SU-DHL-6 (cell line): ENCODE measurements at regions not wholly inside any gene's neighbourhood (a gene's known extent, or its start where the extent isn't known, plus 50 kb on each side); places are given as distances from the start of the nearest gene placed in this dataset.

Experiments
- CTCF ChIP-seq: fragments of 200-600 bp; sonication (generic); IDR thresholded peaks from one replicate; pipeline ENCODE4 v1.5.1; 2017; ENCODE audit warnings: antibody characterized with exemption, mild to moderate bottlenecking, low read length, moderate library complexity; ENCODE audit not compliant: insufficient read depth, poor library complexity, severe bottlenecking
- EZH2phosphoT487 ChIP-seq: fragments of 200-600 bp; sonication (generic), shearing (Covaris generic); conservative IDR thresholded peaks from 2 replicates; pipeline ENCODE4 v1.6.1; 2018; ENCODE audit warnings: mild to moderate bottlenecking, antibody characterized with exemption, low read length, moderate library complexity, mixed read lengths

DNA sequence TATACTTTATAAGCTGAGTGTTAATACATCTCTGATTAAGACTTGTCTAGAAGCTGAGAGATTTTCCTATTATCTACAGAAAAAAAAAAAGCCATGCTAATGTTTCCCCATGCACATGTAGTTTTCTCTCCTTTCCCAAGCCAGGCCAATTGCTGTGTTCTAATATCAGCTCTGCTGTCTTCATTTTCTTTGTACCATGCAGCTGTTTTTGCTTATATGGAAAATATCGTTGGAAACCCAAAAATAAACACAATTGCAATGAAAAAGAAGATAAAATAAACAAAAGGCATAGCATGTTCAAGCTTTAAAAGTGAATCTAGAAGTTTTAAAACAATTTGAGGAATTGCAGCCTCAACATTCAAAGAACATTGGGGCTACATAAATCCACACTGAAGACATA, 817.4 kb upstream of the ACVR2A start:
- no peak for TF ChIP-seq CTCF
- no peak for TF ChIP-seq EZH2phosphoT487
